Suppressor macrophage (primary cell): ENCODE measurements at regions not wholly inside any gene's neighbourhood (a gene's known extent, or its start where the extent isn't known, plus 50 kb on each side); places are given as distances from the start of the nearest gene placed in this dataset.

Experiments used
- DNase-seq, 4 experiments: peaks; one replicate each; pipeline ENCODE4 v3.0.0-alpha.2; 2020 to 2022

GRCh38 chr3:1955750-1956149 is 142.9 kb upstream of the CNTN4 start:
- DNase-seq = no peak

- DNase-seq = no peak
Observed at GRCh38 chr3:1960506-1960905, 138.2 kb upstream of the CNTN4 start.

- no peak for DNase-seq
Observed at GRCh38 chr3:1962396-1963088, 136.1 kb upstream of the CNTN4 start.

GRCh38 chr3:1963896-1964295 is 134.8 kb upstream of the CNTN4 start:
- no peak for DNase-seq

GRCh38 chr3:1967525-1967924 is 131.1 kb upstream of the CNTN4 start:
- no peak for DNase-seq

GRCh38 chr3:1969281-1969680 is 129.4 kb upstream of the CNTN4 start:
- no peak for DNase-seq

- no peak for DNase-seq
Observed at GRCh38 chr3:1971780-1972179, 126.9 kb upstream of the CNTN4 start.

- no peak for DNase-seq
Observed at GRCh38 chr3:1979961-1980615, 118.6 kb upstream of the CNTN4 start.

- DNase-seq = no peak
Observed at GRCh38 chr3:1987980-1988379, 110.7 kb upstream of the CNTN4 start.

- DNase-seq = no peak
Observed at GRCh38 chr3:1998739-1999138, 99.9 kb upstream of the CNTN4 start.

GRCh38 chr3:2001306-2002108 is 97.2 kb upstream of the CNTN4 start:
- DNase-seq = no peak

GRCh38 chr3:2023959-2024358 is 74.7 kb upstream of the CNTN4 start:
- DNase-seq = peak in 1 of 4 experiments; percentile 1

GRCh38 chr3:2024713-2025112 is 74.0 kb upstream of the CNTN4 start:
- no peak for DNase-seq

- no peak for DNase-seq
Observed at GRCh38 chr3:2029559-2029958, 69.1 kb upstream of the CNTN4 start.

GRCh38 chr3:2036076-2036475 is 62.6 kb upstream of the CNTN4 start:
- DNase-seq = no peak

GRCh38 chr3:2041931-2042330 is 56.7 kb upstream of the CNTN4 start:
- no peak for DNase-seq
